ENCODE measurements at regions not wholly inside any gene's neighbourhood (a gene's known extent, or its start where the extent isn't known, plus 50 kb on each side); places are given as distances from the start of the nearest gene placed in this dataset.

DNA sequence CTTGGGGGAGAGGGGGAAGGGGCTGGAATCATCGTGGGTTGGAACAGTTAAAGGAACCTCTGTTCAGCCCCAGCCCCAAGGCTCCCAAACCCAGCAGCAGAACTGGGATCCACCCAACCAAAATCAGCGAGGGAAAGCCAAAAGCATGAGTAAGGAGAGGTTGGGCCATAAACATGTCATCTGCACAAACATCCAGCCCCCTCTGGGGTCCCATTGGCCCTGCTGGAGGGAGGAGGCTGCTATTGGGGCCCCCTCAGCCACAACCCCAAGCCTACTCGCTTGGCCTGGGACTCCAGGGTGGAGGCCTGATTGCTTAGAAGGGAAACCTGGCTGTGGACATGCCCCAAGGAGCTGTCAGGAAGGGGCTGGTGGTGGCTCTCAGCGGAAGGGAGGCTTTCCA is 154.9 kb downstream of the FGF18 start:
- H3K27me3 Mint-ChIP-seq (ENCODE audit: unreplicated experiment): peaks cover 8% of the 10 kb centered on the region
- H3K27ac Mint-ChIP-seq (ENCODE audit: unreplicated experiment): no peak overlapping the region
- H3K4me3 Mint-ChIP-seq (ENCODE audit: unreplicated experiment): no peak overlapping the region
- H3K36me3 Mint-ChIP-seq (ENCODE audit: unreplicated experiment): no peaks in the 10 kb centered on the region
- peaks cover 9% of the 10 kb centered on the region for H3K4me1 Mint-ChIP-seq (ENCODE audit: low read depth, unreplicated experiment)
- no peaks in the 10 kb centered on the region for H3K9me3 Mint-ChIP-seq (ENCODE audit: unreplicated experiment)
- TF ChIP-seq, protein P1, sequence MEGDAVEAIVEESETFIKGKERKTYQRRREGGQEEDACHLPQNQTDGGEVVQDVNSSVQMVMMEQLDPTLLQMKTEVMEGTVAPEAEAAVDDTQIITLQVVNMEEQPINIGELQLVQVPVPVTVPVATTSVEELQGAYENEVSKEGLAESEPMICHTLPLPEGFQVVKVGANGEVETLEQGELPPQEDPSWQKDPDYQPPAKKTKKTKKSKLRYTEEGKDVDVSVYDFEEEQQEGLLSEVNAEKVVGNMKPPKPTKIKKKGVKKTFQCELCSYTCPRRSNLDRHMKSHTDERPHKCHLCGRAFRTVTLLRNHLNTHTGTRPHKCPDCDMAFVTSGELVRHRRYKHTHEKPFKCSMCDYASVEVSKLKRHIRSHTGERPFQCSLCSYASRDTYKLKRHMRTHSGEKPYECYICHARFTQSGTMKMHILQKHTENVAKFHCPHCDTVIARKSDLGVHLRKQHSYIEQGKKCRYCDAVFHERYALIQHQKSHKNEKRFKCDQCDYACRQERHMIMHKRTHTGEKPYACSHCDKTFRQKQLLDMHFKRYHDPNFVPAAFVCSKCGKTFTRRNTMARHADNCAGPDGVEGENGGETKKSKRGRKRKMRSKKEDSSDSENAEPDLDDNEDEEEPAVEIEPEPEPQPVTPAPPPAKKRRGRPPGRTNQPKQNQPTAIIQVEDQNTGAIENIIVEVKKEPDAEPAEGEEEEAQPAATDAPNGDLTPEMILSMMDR (IDR thresholded peaks at IDR 0.05; ENCODE audit: partially characterized antibody, unreplicated experiment): no peak
- DNase-seq: no peak

DNA sequence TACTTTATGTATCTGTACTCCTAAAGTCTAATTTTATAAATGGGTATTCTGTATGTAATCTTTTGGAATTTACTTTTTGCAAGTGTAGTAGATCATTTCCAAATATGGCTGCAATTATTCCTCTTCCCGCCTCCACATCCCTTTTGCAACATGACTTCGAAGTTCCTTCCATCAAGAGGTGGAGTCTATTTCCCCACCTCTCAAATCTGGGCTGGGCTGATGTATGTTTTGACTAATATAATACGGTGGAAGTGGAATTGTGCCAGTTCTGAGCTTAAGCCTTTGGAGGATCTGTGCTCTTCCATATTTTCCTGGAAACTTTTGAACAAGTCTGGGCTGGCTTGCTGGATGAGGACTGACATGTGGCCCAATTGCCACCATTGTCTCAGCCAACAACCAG is 155.9 kb downstream of the FGF18 start:
- no peak for DNase-seq
- Mint-ChIP-seq H3K4me1 (ENCODE audit: low read depth, unreplicated experiment) (peaks cover 14% of the 10 kb centered on the region), H3K9me3 (ENCODE audit: unreplicated experiment) (no peaks in the 10 kb centered on the region), H3K27ac (ENCODE audit: unreplicated experiment) (no peak overlapping the region), H3K36me3 (ENCODE audit: unreplicated experiment) (no peaks in the 10 kb centered on the region), H3K27me3 (ENCODE audit: unreplicated experiment) (peaks cover 8% of the 10 kb centered on the region), H3K4me3 (ENCODE audit: unreplicated experiment) (no peak overlapping the region)
- TF ChIP-seq, protein P1 (IDR thresholded peaks at IDR 0.05; ENCODE audit: partially characterized antibody, unreplicated experiment): no peak

DNA sequence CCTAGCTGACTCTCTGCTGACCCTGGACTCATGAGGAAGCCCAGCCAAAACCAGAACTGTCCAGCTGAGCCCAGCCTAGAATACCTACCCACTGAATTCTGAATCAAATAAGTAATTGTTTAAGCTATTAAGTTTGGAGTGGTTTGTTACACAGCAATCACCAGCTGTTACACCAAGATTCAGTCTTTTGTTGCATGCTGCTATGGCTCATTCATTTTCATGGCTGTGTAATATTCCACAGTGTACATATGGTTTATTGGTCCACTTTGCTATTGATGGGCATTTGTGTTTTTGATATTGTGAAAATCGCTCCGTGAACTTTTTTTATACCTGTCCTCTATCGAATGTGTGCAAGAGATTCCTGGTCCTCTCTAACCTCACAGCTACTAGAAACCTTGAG is 156.4 kb downstream of the FGF18 start:
- Mint-ChIP-seq H3K4me1 (ENCODE audit: low read depth, unreplicated experiment) (peaks cover 16% of the 10 kb centered on the region), H3K9me3 (ENCODE audit: unreplicated experiment) (no peaks in the 10 kb centered on the region), H3K27me3 (ENCODE audit: unreplicated experiment) (peaks cover 8% of the 10 kb centered on the region), H3K4me3 (ENCODE audit: unreplicated experiment) (no peak overlapping the region), H3K36me3 (ENCODE audit: unreplicated experiment) (no peaks in the 10 kb centered on the region), H3K27ac (ENCODE audit: unreplicated experiment) (no peak overlapping the region)
- DNase-seq: no peak
- TF ChIP-seq, protein P1 (IDR thresholded peaks at IDR 0.05; ENCODE audit: partially characterized antibody, unreplicated experiment): no peak

DNA sequence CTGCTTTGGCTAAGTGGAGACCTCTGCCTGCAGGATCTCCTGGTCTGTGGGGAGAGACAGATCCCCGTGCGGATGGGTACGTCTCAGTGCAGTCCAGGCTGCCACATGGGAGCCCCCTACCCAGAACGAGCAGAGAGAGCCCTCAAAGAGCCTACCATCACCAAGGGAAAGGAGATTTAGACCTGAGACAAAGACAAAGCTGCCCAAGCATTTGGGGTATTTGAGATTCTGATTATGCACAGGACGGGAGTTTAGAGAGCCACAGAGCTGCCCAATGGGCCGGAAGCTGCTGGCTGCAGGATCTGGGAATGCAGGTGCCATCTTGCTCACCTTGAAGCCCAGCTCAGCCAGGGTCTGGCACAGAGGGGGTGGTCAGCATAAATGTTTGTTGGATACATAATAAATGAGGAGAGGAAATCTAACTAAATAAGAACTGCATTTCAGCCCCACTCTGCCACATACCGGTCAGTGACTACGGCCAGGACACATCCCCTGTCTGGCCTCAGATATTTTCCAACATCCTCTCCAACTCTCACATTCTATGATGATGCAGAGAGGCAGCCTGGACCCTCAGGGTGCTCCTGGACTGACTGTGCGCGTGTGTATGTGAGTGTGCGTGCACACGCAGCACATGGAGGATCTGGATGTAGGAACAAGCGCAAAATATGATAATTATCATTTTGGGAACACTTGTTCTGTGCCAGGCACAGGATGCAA is 157.8 kb downstream of the FGF18 start:
- Mint-ChIP-seq H3K9me3 (ENCODE audit: unreplicated experiment) (no peaks in the 10 kb centered on the region), H3K27me3 (ENCODE audit: unreplicated experiment) (peaks cover 8% of the 10 kb centered on the region), H3K4me3 (ENCODE audit: unreplicated experiment) (no peak overlapping the region), H3K36me3 (ENCODE audit: unreplicated experiment) (no peaks in the 10 kb centered on the region), H3K27ac (ENCODE audit: unreplicated experiment) (no peak overlapping the region), H3K4me1 (ENCODE audit: low read depth, unreplicated experiment) (peaks cover 17% of the 10 kb centered on the region)
- TF ChIP-seq, protein P1 (IDR thresholded peaks at IDR 0.05; ENCODE audit: partially characterized antibody, unreplicated experiment): no peak
- no peak for DNase-seq

DNA sequence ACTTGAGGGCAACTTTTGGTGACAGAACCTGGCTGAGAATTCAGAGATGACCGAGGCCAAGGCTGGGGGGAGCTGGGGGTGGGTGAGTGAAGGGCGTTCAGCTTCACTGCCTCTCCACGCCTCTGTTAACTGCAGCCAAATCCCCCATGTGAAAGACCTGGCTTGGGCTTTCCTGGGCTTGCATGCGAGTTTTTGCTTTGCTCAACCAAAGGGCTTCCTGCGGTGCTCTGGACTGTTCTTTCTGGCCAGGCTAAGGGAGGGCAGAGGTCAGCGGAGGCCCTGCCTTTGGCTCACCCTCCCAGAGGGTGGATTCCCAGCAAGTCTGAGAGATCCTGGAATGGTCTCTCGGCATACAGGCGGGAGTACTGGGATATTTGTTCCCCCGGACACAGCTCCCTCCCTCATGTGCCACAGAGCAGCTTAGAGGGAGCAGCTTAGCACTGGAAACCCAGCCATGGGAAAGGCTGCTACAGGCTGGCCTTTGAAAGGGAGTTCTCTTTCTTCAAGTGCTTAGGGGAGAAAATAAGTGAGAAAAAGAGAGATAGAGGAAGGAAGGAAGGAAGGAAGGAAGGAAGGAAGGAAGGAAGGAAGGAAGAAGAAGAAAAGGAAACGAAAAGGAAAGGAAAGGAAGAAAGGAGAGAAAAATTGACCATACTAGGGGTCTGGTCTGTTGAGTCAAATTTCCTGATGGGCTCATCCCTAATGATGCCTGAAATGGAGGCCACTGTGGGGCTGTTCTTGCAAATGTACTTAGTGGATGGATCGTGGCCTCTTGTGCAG is 158.8 kb downstream of the FGF18 start:
- no peaks in the 10 kb centered on the region for H3K36me3 Mint-ChIP-seq (ENCODE audit: unreplicated experiment)
- no peak overlapping the region for H3K27ac Mint-ChIP-seq (ENCODE audit: unreplicated experiment)
- H3K4me3 Mint-ChIP-seq (ENCODE audit: unreplicated experiment): no peak overlapping the region
- peaks cover 17% of the 10 kb centered on the region for H3K4me1 Mint-ChIP-seq (ENCODE audit: low read depth, unreplicated experiment)
- H3K27me3 Mint-ChIP-seq (ENCODE audit: unreplicated experiment): peaks cover 8% of the 10 kb centered on the region
- TF ChIP-seq, protein P1 (IDR thresholded peaks at IDR 0.05; ENCODE audit: partially characterized antibody, unreplicated experiment): no peak
- no peak for DNase-seq
- H3K9me3 Mint-ChIP-seq (ENCODE audit: unreplicated experiment): peaks cover 1% of the 10 kb centered on the region
